HG03025 (cell line): ENCODE measurements at regions not wholly inside any gene's neighbourhood (a gene's known extent, or its start where the extent isn't known, plus 50 kb on each side); places are given as distances from the start of the nearest gene placed in this dataset.

Experiments
- ATAC-seq: cut with Tn5 transposase; IDR thresholded peaks from one replicate; pipeline ENCODE4 v1.9.1; 2021; ENCODE audit warnings: mild to moderate bottlenecking, moderate library complexity; ENCODE audit not compliant: unreplicated experiment, low FRiP score

DNA sequence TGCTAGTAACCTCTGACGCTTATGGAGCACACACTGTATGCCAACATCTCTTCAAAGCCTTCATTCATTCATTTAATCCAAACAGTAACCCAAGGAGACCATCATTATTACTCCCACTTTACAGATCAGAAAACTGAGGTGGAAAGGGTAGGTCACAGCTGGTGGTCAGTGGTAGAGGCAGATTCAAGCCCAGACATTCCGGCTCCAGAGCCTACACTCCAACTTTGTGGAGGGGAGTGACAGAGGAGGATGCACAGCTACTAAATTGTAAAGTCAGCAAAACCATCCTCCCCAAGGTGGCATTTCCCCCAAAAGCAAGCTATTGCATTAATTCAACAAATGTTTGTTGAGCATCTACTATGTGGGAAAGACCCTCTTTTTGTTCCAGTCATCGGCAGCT is 110.5 kb upstream of the CPEB4 start:
- ATAC-seq = no peak

DNA sequence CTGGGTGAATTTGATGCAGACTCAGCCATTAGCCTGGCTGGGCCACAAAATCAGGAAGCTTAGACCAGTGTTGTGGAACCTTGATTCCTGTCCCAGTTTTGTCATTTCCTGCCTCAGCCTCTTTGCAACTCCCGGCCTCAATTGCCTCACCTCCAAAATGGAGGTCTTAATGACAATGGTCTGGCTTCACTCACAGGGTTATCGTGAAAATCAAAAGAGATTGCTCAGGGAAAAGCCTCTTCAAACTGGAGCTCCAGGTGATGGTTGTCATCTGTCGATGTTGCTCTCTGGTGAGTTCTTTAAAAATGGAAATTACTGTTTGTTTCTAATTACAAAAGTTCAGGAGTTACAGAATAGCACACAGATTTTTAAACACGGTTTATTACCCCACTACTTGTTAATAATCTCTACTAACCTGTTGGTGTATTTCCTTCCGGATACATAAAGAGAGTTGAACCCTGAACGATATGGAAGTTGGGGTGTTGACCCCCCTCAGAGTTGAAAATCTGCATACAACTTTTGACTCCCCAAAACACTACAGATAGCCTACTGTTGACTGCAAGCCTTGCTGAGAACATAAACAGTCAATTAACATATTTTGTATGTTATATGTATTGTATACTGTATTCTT is 109.9 kb upstream of the CPEB4 start:
- ATAC-seq = no peak

DNA sequence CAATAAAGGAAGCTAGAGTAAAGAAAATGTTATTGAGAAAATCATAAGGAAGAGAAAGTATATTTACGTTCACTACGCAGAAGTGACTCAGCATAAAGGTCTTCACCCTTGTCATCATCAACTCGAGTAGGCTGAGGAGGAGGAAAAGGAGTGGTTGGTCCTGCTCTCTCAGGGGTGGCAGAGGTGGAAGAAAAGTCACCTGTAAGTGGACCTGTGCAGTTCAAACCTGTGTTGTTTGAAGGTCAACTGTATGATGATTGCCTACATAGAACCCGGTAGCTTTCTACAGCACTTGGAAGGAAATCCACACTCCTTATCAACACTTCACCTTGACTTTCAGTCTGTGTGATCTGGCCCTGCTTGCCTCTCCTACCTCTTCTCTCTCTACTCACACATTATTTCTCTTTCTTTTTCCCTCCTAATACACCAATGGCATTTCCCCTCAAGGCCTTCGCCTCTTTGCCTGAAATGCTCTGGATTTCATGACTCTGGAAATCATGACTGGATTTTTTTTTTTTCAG is 109.3 kb upstream of the CPEB4 start:
- ATAC-seq = no peak

DNA sequence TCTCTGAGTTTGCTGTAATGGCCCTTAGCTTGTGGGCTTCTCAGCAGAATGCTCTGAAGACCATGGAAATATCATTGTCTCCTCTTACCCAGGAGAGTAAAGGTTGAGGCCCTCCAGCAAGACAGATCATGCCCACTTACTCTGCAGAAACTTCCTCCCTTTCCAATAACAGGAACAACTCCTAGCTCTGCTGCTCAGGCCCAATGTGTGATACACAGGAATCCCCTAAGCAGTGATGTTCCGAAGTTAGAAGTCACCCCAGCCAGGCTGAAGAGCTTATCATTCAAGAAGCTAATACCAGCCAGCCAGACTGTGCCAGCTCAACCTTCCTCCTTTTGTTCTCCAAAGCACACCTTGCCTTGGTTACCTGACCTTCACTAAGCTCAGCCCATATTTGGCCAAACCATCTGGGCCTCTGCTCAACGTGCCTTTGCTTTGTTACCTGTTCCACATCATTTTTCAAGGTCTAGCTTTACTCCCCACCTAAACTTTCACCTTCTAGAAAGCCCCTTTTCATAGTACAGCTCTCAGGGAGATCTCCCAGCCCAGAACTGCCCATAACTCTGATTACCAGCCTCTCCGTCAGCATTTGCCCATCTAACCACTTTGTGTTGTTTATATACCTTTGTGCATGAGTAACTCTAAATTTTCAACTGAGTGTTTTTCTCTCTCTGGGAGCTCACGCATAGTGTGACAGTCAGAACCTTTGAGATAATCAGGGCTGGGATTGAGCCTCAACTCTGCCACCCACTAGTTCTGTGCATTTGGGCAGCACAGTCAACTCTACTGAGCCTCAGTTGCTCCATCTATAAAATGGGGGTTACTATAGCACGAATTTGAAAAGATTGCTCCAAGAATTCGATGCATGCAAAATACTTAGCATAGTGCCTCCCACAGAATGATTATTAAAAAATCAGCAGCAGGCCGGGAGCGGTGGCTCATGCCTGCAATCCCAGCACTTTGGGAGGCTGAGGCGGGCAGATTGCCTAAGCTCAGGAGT is 107.6 kb upstream of the CPEB4 start:
- no peak for ATAC-seq

DNA sequence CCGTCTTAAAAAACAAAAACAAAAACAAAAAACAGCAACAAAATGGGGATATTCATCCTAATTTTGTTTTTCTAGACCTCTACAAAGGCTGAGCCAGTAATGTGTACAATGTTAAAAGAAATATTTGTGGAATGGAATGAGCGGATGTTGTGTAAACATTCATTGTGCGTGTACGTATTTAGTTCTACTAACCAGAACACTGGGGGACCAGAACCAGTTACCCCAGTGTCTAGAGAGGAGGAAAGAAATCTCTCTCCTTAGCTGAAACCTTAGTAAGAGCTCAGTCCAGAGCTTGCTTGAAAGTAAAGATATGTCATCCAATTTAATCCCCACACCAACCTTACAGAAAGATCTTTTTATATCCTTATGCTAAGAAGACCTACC is 106.7 kb upstream of the CPEB4 start:
- ATAC-seq = no peak

DNA sequence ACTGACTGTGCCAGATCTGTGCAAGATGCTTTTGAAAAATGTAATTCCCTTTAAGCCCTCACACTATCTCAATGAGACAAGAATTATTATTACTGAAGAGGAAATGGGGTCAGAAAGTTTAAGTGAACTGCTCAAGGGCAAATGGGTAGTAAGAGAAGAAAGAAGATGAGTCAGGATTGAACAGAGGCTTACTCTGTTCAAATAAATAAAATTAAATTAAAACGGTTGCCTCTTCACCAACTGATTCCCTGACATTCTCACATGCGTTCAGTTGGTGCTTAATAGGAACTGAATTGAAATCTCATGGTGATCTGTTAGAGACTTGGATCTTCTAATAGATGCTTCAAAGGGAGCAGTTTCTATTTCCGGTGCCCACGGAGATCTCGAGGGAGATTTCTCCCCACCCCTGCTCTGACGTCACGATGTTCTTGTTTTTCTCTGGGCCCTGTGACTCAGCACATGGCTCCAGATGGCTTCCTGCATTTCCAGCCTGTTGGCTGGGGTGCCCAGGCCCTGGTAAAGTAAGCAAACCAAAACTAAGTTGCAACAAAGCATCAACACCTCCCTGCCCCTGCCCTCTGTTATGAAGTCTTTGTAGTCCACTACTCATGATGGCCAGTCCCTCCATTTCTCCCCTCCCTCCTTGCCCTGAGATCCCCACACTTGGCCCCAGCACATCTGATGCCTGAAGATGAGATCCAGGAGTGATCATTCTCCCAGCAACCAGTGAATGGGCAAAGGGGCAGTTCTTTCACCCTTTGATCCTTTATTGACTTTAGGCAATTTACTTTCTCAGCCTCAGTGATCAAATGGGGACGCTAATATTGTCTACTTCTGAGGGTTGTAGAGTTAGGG is 106.1 kb upstream of the CPEB4 start:
- no peak for ATAC-seq

DNA sequence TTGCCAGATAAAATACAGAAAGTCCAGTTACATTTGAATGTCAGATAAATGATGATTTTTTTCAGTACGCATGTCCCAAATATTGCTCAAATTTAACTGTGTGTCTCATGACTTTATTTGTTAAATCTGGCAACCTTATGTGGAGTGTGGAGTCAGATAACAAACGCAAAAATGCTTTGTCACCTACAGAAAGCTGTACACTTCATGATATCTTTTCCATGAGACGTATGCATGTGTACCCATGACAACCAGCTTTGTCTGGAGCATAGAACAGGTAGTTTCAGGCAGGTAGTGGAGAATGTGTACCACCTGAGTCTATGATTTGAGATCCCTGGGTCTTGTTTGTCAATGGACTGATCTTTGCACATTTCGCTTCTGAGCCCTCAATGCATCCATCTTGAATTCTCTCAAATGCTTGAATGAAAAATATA is 105.5 kb upstream of the CPEB4 start:
- no peak for ATAC-seq

DNA sequence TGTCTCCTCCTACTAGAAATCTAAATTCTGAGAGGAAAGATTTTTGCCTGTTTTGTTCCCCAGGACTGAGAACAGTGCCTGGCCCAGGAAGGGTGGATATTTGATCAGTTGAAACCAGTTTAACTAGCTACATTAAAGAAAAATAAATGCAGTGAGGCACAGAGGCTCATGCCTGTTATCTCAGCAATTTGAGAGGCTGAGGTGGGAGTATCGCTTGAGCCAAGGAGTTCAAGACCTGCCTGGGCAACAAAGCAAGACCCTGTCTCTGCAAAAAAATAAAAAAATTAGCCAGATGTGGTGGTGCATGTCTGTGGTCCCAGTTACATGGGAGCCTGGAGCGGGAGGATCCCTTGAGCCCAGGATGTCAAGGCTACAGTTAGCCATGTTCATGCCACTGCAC is 104.8 kb upstream of the CPEB4 start:
- ATAC-seq = no peak

DNA sequence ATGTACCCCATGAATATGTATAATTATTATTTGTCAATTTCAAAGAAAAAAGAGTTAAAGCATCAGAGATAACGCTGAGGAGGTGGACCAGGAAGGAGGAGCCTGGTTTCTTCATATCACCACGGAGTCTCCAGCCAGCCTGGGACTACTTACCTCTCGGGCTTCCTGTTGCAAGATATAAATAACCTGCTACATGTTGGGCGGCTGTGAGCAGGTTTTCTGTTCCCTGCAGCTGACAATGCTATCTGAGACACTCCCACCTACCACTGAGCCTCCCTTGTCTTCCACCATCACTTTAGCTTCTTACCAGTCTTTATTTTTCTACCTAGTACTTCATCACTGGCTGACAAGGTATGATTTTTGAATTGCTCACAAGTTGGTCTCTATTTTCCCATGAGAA is 102.7 kb upstream of the CPEB4 start:
- ATAC-seq = no peak

DNA sequence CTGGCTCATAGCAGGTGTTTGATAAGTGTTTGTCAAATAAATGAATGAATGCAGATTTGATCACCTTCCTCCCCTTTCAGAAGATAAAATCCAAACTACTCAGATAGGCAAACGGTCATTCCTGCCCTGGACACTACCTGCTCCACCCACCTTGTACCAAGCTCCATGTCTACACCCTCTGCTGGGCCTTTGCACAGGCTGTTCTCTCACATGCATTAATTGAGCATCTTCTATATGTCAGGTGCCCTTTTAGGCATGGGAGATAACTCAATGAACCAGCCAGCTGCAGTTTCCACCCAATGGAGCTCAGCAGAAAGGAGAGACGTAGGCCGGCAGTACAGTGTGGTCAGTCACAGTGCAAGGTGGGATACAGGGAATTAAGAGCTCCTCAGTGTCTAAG is 102.3 kb upstream of the CPEB4 start:
- ATAC-seq = no peak

DNA sequence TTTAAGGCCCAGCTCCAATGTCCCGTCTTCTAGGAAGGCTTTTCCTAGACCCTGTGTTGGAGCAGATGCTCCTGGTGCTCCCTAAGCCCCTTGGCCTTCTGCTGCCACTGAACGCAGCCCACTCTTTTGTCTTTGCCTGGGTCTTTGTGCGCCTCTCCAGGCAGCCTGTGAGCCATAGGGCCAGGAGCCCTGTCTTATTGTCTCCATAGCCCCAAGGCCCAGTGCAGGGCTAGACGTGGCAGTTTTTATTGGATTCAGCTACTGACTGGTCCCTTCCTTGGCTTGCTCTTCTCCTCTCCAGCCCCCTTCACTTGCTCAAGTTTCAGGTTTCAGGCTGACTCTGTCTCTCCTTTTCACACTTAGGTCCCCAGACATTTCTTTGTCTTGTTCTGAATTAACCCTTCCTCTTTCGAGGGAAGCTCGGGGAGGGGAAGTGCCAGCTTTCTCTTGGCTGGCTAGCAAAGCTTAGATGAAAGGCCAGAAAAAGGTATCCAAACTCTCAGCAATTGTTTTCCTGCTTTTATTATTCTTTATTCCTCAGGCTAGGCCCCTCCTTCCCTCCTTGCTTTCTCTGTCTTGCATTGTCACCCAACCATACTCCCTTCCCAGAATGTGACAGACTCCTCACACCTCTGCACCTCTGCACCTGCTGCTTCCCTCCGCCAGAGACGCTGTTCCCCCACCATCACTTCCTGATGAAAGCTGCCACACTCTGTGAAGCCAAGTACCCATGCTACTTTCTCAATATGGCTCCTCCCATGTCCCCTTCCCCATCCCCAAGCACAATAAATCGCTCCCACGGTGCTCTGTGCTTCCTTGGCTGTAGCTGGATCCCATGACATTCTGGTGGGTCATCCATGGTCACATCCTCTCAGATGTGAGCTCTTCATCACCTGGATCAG is 101.6 kb upstream of the CPEB4 start:
- ATAC-seq = peak; percentile 52

DNA sequence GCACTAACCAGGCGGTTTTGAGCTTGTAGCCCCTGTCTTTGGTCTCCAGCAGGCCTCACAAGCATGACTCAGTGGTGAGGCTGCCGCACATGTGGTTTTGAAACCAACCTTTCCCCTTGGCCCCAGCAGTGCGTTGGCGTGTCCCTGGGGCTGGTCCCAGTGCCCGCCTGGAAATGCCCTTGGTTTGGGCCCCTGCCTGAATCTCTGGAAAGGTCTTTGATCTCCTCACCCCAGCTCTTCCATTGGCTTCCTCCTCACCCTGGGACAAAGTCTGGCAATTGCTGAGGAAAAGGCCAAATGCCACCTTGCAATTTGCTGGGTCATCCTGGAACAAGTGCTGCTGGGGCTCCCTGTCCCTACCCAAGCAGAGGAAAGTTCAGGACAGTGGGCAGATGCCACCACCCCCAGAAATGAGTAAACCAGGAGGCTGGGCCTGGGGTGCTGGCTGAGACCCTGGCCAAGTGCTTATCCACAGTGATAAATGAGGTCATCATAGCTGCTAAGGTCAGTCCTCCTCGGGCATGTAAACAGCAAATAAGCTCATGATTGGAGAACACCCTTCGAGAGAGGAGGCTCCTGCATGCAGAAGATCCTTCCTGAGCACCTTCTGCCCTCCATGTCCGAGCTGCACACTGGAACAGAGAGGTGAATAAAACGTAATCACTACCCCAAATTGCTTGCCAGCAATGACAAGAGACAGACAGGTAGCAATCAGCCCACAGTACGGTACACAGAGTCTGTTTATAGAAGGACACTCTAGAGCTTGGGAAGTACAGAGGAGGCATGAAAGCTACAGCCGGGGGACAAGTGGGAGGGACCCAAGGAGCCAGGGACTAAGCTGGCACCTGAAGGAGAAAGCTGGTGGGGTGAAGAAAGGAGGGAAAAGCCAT is 98.9 kb upstream of the CPEB4 start:
- no peak for ATAC-seq

DNA sequence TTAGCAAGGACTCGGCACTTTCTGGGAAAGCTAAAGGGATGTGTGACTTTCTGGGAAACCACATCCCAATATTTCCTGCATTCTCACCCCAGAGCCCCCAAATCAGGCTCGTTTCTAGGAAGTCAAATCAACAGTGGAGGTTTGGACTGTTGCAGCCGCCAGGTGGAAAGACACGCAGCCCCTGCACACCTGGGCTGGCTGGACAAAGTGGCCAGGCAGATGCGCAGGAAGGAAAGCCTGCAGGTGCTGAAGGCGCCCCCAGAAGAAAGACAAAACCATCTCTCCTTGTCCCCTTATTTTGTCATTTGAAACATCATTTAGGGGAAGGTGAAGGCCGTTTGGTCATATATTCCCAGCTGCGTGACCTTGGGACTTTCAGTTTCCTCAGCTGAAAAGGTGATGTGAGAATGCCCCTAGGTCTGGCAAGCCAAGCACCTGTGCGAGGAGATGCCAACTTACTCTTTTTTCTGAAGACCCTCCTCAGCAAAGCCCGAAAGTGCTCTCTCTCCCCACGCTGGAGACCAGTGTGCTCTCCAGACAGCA is 97.9 kb upstream of the CPEB4 start:
- no peak for ATAC-seq

DNA sequence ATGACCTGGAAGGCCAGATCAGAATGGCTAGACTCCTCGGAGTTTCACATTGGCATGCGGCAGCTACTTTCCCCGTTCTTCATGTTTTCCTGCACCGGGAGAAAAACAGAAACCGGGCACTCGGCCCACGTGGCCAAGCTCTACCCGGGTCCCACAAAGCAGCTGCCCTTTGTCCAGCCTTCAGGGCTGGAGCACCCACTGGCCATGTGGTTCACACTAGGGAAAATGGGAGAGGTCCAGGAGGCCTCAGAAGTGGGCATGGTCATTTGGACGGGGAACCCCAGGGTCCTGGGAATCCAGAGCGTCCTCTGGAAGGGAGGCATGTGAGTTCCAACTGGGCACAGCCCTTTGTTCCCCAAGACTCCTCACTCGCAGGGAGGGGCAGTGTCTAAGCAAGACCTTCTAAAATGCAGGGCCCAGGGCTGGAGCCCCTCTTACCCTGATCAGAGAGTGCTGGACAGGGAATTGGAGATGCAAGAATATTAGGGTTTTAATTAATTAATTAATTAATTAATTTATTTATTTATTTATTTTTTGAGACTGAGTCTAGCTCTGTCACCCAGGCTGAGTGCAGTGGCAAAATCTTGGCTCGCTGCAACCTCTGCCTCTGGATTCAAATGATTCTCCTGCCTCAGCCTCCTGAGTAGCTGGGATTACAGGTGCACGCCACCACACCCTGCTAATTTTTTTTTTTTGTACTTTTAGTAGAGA is 97.2 kb upstream of the CPEB4 start:
- no peak for ATAC-seq

DNA sequence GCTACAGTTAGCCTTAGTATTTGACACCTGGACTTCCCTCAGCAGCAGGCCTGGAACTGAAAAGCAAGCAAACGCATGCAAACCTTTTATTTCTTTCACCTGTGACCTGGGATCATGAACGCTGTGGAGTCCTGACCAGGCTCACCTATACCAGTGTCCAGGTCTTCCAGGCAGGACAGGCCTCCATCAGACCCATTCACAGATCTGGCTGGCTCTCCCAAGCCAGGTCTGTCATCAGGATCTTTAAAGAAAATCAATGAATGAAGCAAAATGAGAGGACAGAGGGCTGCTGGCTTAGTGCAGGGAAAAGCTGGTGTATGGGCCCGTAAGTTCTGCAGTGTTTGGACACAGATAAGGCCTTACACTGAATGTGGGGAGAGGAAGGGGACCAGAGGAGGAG is 96.3 kb upstream of the CPEB4 start:
- ATAC-seq = no peak

DNA sequence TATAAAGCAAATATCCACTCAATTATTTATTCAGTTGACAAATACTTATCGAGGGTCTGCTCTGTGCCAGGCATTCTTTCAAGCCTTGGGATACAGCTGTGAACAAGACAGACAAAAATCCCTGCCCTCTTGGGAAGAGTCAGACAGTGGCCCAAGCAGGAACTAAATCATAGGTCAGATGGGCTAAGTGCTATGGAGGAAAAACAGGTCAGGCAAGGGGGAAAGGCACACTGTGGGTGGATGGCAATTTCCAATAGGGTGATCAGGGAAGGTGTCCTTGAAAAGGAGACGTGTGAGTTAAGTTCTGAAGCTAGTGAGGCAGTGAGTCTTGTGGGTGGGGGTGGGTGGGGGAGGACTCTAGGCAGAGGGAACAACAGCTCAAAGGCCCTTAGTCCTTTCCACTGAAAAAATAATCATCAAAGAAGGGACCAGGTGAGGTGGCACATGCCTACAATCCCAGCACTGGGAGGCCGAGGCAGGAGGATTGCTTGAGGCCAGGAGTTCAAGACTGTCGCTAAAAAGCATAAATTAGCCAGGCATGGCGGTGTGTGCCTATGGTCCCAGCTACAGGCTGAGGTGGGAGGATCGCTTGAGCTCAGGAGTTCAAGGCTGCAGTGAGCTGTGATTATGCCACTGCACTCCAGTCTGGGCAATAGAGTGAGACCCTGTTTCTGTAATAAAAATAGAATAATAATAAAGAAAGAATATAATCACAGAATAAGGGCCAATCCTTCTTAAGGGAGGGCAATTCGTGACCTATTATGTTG is 95.2 kb upstream of the CPEB4 start:
- no peak for ATAC-seq
